ENCODE measurements at regions not wholly inside any gene's neighbourhood (a gene's known extent, or its start where the extent isn't known, plus 50 kb on each side); places are given as distances from the start of the nearest gene placed in this dataset.

DNA sequence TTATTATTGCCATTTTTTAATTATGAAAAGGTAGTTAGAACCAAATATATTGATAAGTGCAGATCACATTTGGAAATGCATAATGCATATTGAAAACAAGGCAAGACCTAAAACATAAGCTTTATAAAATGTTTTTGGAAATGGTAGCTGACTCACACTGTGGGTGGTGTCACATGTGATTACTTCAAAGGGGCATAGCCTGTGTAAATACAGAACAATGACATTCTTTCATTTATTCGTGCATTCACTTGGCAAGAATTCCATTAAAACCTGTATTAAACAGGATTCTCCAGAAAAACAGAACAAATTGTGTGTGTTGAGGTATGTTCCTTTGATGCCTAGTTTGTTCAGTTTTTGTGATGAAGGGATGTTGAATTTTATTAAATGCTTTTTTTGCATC is 427.3 kb upstream of the ST6GAL2 start:
- no peak for DNase-seq (ENCODE audit: extremely low read depth, insufficient read length)
- TF ChIP-seq, protein P1, sequence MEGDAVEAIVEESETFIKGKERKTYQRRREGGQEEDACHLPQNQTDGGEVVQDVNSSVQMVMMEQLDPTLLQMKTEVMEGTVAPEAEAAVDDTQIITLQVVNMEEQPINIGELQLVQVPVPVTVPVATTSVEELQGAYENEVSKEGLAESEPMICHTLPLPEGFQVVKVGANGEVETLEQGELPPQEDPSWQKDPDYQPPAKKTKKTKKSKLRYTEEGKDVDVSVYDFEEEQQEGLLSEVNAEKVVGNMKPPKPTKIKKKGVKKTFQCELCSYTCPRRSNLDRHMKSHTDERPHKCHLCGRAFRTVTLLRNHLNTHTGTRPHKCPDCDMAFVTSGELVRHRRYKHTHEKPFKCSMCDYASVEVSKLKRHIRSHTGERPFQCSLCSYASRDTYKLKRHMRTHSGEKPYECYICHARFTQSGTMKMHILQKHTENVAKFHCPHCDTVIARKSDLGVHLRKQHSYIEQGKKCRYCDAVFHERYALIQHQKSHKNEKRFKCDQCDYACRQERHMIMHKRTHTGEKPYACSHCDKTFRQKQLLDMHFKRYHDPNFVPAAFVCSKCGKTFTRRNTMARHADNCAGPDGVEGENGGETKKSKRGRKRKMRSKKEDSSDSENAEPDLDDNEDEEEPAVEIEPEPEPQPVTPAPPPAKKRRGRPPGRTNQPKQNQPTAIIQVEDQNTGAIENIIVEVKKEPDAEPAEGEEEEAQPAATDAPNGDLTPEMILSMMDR (IDR thresholded peaks at IDR 0.05; ENCODE audit: insufficient read depth, low read length, poor library complexity, severe bottlenecking): no peak
- Histone ChIP-seq H3K4me3 (replicated peaks; ENCODE audit: low read depth, low read length) (no peak overlapping the region), H3K27me3 (replicated peaks; ENCODE audit: control insufficient read depth, insufficient read depth, low read length) (no peaks in the 10 kb centered on the region), H3K36me3 (ENCODE audit: control insufficient read depth, insufficient read depth, low read length) (no peaks in the 10 kb centered on the region)

- DNase-seq (ENCODE audit: extremely low read depth, insufficient read length): no peak
- Histone ChIP-seq H3K27me3 (replicated peaks; ENCODE audit: control insufficient read depth, insufficient read depth, low read length) (no peaks in the 10 kb centered on the region), H3K36me3 (ENCODE audit: control insufficient read depth, insufficient read depth, low read length) (no peaks in the 10 kb centered on the region), H3K4me3 (replicated peaks; ENCODE audit: low read depth, low read length) (no peak overlapping the region)
- TF ChIP-seq, protein P1 (IDR thresholded peaks at IDR 0.05; ENCODE audit: insufficient read depth, low read length, poor library complexity, severe bottlenecking): no peak
Observed at GRCh38 chr2:107320881-107321280, 434.9 kb upstream of the ST6GAL2 start.

GRCh38 chr2:107322416-107322815 is 436.4 kb upstream of the ST6GAL2 start:
- TF ChIP-seq, protein P1 (IDR thresholded peaks at IDR 0.05; ENCODE audit: insufficient read depth, low read length, poor library complexity, severe bottlenecking): no peak
- Histone ChIP-seq H3K27me3 (replicated peaks; ENCODE audit: control insufficient read depth, insufficient read depth, low read length) (no peaks in the 10 kb centered on the region), H3K36me3 (ENCODE audit: control insufficient read depth, insufficient read depth, low read length) (no peaks in the 10 kb centered on the region), H3K4me3 (replicated peaks; ENCODE audit: low read depth, low read length) (no peak overlapping the region)
- no peak for DNase-seq (ENCODE audit: extremely low read depth, insufficient read length)

DNA sequence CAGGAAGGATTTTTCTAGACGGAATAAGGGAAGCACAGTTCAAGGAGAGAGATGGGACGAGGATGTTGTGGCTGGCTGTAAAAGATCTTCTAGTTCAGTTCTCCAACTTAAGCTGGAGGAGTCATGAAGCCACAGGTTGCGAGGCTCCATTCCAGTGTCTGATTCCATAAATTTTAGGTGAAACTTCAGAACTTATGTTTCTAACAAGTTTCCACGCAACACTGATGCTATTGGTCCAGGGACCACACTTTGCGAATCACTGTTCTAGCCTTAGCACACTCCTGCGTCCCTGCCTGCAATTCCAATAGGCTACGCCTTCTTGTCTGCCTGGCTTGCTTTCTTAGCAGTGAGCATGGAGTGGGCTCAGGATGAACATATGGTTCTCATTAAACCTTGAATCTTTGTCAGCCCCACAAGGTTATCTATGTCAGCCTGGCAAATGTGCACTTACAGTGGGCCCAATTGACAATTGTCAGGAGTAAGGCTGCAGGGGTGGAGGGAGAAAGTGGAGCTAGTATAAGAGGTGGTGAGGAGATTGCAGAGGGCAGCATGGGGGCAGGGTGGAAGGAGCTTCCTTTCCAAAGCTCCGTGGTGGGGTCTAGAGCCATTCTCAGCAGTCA is 438.1 kb upstream of the ST6GAL2 start:
- Histone ChIP-seq H3K27me3 (replicated peaks; ENCODE audit: control insufficient read depth, insufficient read depth, low read length) (no peaks in the 10 kb centered on the region), H3K36me3 (ENCODE audit: control insufficient read depth, insufficient read depth, low read length) (no peaks in the 10 kb centered on the region), H3K4me3 (replicated peaks; ENCODE audit: low read depth, low read length) (no peak overlapping the region)
- TF ChIP-seq, protein P1 (IDR thresholded peaks at IDR 0.05; ENCODE audit: insufficient read depth, low read length, poor library complexity, severe bottlenecking): no peak
- DNase-seq (ENCODE audit: extremely low read depth, insufficient read length): no peak

GRCh38 chr2:107325981-107326786 is 440.2 kb upstream of the ST6GAL2 start:
- Histone ChIP-seq H3K27me3 (replicated peaks; ENCODE audit: control insufficient read depth, insufficient read depth, low read length) (no peaks in the 10 kb centered on the region), H3K4me3 (replicated peaks; ENCODE audit: low read depth, low read length) (no peak overlapping the region), H3K36me3 (ENCODE audit: control insufficient read depth, insufficient read depth, low read length) (no peaks in the 10 kb centered on the region)
- TF ChIP-seq, protein P1 (IDR thresholded peaks at IDR 0.05; ENCODE audit: insufficient read depth, low read length, poor library complexity, severe bottlenecking): no peak
- DNase-seq (ENCODE audit: extremely low read depth, insufficient read length): no peak

All from GM06990 (cell line).